OCI-LY1 (cell line): ENCODE measurements at regions not wholly inside any gene's neighbourhood (a gene's known extent, or its start where the extent isn't known, plus 50 kb on each side); places are given as distances from the start of the nearest gene placed in this dataset.

Source experiments
- H2AFZ ChIP-seq: fragments of 200-600 bp; sonication (generic), shearing (Covaris generic); 2 replicates; pipeline ENCODE4 v1.6.0; 2014; ENCODE audit warnings: antibody characterized with exemption, mild to moderate bottlenecking, low read length
- H3F3A ChIP-seq: fragments of 200-600 bp; sonication (generic), shearing (Covaris generic); 2 replicates; pipeline ENCODE4 v1.6.0; 2014; ENCODE audit warnings: mild to moderate bottlenecking, antibody characterized with exemption, low read length, moderate library complexity; ENCODE audit not compliant: insufficient read depth
- H3K27ac ChIP-seq: fragments of 200-600 bp; sonication (generic); 2 replicates; pipeline ENCODE4 v1.5.1; 2014; ENCODE audit warnings: low read length, mixed run types, mild to moderate bottlenecking, low read depth; ENCODE audit not compliant: poor library complexity, severe bottlenecking
- H3K27me3 ChIP-seq: fragments of 200-600 bp; sonication (generic); 2 replicates; pipeline ENCODE4 v1.6.0; 2014; ENCODE audit warnings: antibody characterized with exemption, mild to moderate bottlenecking, low read length, moderate library complexity; ENCODE audit not compliant: insufficient read depth
- H3K36me3 ChIP-seq: fragments of 200-600 bp; sonication (generic); 2 replicates; pipeline ENCODE4 v1.6.1; 2014; ENCODE audit warnings: mild to moderate bottlenecking, antibody characterized with exemption, low read length, moderate library complexity, mixed read lengths; ENCODE audit not compliant: insufficient read depth
- H3K4me1 ChIP-seq: fragments of 200-600 bp; sonication (generic); 2 replicates; pipeline ENCODE4 v1.5.1; 2014; ENCODE audit warnings: mild to moderate bottlenecking, low read length, moderate library complexity; ENCODE audit not compliant: insufficient read depth, severe bottlenecking
- H3K4me2 ChIP-seq: fragments of 200-600 bp; sonication (generic), shearing (Covaris generic); 2 replicates; pipeline ENCODE4 v1.6.1; 2014; ENCODE audit warnings: low read length
- H3K4me3 ChIP-seq: fragments of 200-600 bp; sonication (generic); 2 replicates; pipeline ENCODE4 v1.5.1; 2014; ENCODE audit warnings: low read length, low read depth, mild to moderate bottlenecking, mixed read lengths; ENCODE audit not compliant: poor library complexity, severe bottlenecking
- H3K79me2 ChIP-seq: fragments of 200-600 bp; shearing (Covaris generic); 2 replicates; pipeline ENCODE4 v1.6.1; 2016; ENCODE audit warnings: mixed run types, low read length, mixed read lengths; ENCODE audit not compliant: insufficient read depth
- H3K9ac ChIP-seq: fragments of 200-600 bp; sonication (generic), shearing (Covaris generic); 2 replicates; pipeline ENCODE4 v1.6.1; 2014; ENCODE audit warnings: mild to moderate bottlenecking, low read length, mixed read lengths
- H3K9me2 ChIP-seq: fragments of 200-600 bp; sonication (generic), shearing (Covaris generic); 2 replicates; pipeline ENCODE4 v1.6.1; 2014; ENCODE audit warnings: low read depth, mild to moderate bottlenecking, low read length, mixed read lengths
- H3K9me3 ChIP-seq: fragments of 200-600 bp; shearing (Covaris generic); 2 replicates; pipeline ENCODE4 v1.6.1; 2014; ENCODE audit warnings: low read length, mixed read lengths
- H4K20me1 ChIP-seq: fragments of 200-600 bp; sonication (generic), shearing (Covaris generic); 2 replicates; pipeline ENCODE4 v1.6.0; 2016; ENCODE audit warnings: mild to moderate bottlenecking, low read length; ENCODE audit not compliant: insufficient read depth
- EZH2 ChIP-seq: fragments of 200-600 bp; sonication (generic), shearing (Covaris generic); IDR thresholded peaks from 2 replicates; pipeline ENCODE4 v1.8.0; 2017; ENCODE audit warnings: borderline replicate concordance, mixed run types, mild to moderate bottlenecking, antibody characterized with exemption, low read length, moderate library complexity, mixed read lengths
- TF ChIP-seq, protein P1 (sequence below): fragments of 200-600 bp; sonication (generic), shearing (Covaris generic); IDR thresholded peaks from 2 replicates; pipeline ENCODE4 v1.5.1; 2017; ENCODE audit warnings: mild to moderate bottlenecking, antibody characterized with exemption, low read length, moderate library complexity, mixed read lengths

DNA sequence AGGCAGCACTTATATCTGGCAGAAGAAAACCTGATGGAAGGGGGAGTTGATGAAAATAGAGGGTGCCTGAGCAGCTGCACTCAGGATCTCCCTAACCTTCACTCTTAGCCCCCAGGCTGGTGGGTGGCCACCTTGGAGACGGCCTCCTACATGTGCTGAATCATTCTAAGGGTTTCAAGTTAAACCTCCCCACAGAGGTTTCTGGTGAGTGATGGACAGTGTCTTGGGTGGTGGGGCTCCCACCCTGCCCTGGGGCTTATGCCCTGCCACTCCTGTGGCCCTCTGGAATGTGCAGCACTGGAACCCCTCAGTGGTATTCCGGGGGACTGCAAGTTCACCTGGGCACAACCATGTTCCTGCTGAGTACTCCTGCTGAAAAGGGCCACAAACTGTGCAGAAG lies 357.2 kb downstream of the CD83 start:
- Histone ChIP-seq H3K27ac (no peak overlapping the region), H3F3A (no peaks in the 10 kb centered on the region), H3K36me3 (no peaks in the 10 kb centered on the region), H3K9ac (no peak overlapping the region), H4K20me1 (no peaks in the 10 kb centered on the region), H3K9me2 (no peaks in the 10 kb centered on the region), H3K27me3 (no peaks in the 10 kb centered on the region), H3K4me3 (no peak overlapping the region), H3K4me1 (no peaks in the 10 kb centered on the region), H3K9me3 (peaks cover 3% of the 10 kb centered on the region; the same call in 1 of the 2 replicates), H3K4me2 (no peak overlapping the region), H2AFZ (no peak overlapping the region), H3K79me2 (no peaks in the 10 kb centered on the region)
- no peak for TF ChIP-seq EZH2
- TF ChIP-seq, protein P1, sequence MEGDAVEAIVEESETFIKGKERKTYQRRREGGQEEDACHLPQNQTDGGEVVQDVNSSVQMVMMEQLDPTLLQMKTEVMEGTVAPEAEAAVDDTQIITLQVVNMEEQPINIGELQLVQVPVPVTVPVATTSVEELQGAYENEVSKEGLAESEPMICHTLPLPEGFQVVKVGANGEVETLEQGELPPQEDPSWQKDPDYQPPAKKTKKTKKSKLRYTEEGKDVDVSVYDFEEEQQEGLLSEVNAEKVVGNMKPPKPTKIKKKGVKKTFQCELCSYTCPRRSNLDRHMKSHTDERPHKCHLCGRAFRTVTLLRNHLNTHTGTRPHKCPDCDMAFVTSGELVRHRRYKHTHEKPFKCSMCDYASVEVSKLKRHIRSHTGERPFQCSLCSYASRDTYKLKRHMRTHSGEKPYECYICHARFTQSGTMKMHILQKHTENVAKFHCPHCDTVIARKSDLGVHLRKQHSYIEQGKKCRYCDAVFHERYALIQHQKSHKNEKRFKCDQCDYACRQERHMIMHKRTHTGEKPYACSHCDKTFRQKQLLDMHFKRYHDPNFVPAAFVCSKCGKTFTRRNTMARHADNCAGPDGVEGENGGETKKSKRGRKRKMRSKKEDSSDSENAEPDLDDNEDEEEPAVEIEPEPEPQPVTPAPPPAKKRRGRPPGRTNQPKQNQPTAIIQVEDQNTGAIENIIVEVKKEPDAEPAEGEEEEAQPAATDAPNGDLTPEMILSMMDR, result no peak

DNA sequence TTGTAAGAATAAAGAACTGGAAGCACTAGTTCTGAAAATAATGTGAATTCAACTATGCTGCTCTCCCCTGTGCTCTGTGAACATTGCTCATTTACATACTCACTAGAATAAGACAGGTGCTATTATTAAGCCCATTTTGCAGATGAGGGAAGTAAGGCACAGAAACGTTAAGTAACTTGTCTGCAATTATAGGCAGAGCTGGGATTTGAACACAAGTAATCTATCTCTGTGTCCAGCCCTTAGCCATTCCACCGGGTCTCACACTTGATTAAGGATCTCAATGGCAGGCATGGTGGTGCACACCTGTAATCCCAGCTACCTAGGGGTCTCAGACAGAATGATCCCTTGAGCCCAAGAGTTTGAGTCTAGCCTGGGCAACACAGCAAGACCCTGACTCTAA lies 357.7 kb downstream of the CD83 start:
- Histone ChIP-seq H3K36me3 (no peaks in the 10 kb centered on the region), H3K4me1 (no peaks in the 10 kb centered on the region), H3K27me3 (no peaks in the 10 kb centered on the region), H3K79me2 (no peaks in the 10 kb centered on the region), H3K4me3 (no peak overlapping the region), H3K9ac (no peak overlapping the region), H3K4me2 (no peak overlapping the region), H3K9me3 (peaks cover 3% of the 10 kb centered on the region; the same call in 1 of the 2 replicates), H3K27ac (no peak overlapping the region), H2AFZ (no peak overlapping the region), H3F3A (no peaks in the 10 kb centered on the region), H3K9me2 (no peaks in the 10 kb centered on the region), H4K20me1 (no peaks in the 10 kb centered on the region)
- no peak for TF ChIP-seq EZH2
- TF ChIP-seq, protein P1, result no peak

DNA sequence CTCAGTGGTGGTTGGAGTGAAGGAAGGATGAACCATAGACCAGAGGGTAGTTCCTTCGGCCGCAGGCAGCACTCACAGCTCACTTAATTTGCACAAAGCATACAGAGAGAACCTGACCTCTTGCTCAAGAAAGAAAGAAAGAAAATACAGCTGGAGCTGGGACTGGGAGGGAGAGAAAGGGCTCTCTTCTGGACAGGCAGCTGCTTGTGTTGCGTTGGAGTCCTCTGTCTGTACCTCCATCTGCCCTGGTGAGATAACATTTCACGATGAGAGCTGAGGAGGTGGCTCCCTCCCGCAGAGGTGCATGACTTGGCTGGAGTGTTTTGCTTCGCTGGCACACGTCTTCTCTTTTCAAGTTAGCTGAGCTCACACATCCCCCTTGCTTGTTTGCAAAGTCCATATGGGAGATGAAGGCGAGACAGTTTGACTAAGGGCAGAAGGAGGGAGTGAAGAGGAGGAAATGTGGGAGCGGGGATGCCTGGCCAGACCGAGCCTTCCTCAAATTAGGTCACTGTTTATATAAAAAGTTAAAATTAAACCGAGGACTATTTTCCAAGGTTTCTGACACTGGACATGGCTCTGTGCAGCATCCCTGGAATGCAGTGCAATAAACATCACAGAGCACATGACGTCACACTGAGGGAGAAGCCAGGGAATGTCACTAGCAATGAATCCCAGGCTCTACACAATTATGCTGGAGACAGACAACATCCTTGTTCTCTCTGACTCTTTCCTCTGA lies 359.4 kb downstream of the CD83 start:
- no peak overlapping the region for H3K9ac ChIP-seq
- no peaks in the 10 kb centered on the region for H3K79me2 ChIP-seq
- no peaks in the 10 kb centered on the region for H3K36me3 ChIP-seq
- H2AFZ ChIP-seq, result no peak overlapping the region
- no peak overlapping the region for H3K4me2 ChIP-seq
- H3K27ac ChIP-seq, result no peak overlapping the region
- no peaks in the 10 kb centered on the region for H3F3A ChIP-seq
- no peaks in the 10 kb centered on the region for H3K27me3 ChIP-seq
- TF ChIP-seq, protein P1, result no peak
- no peak for TF ChIP-seq EZH2
- H3K9me3 ChIP-seq, result no peaks in the 10 kb centered on the region
- no peaks in the 10 kb centered on the region for H4K20me1 ChIP-seq
- H3K9me2 ChIP-seq, result no peaks in the 10 kb centered on the region
- no peaks in the 10 kb centered on the region for H3K4me1 ChIP-seq
- H3K4me3 ChIP-seq, result no peak overlapping the region
